ENCODE measurements at regions not wholly inside any gene's neighbourhood (a gene's known extent, or its start where the extent isn't known, plus 50 kb on each side); places are given as distances from the start of the nearest gene placed in this dataset.

GRCh38 chr3:178146406-178146831, 389.8 kb upstream of the KCNMB2 start:
- no peak for DNase-seq

- DNase-seq, result no peak
These were observed 389.2 kb upstream of the KCNMB2 start for GRCh38 chr3:178147001-178147400.

- DNase-seq, result no peak
These were observed 384.0 kb upstream of the KCNMB2 start for GRCh38 chr3:178152031-178152806.

- DNase-seq, result no peak
These were observed 383.2 kb upstream of the KCNMB2 start for GRCh38 chr3:178152988-178153387.

GRCh38 chr3:178155521-178155920, 380.7 kb upstream of the KCNMB2 start:
- no peak for DNase-seq

GRCh38 chr3:178156301-178156700, 379.9 kb upstream of the KCNMB2 start:
- no peak for DNase-seq

- DNase-seq, result no peak
These were observed 376.5 kb upstream of the KCNMB2 start for GRCh38 chr3:178159691-178160220.

- peak; percentile 19 for DNase-seq
These were observed 366.8 kb upstream of the KCNMB2 start for GRCh38 chr3:178169421-178169820.

GRCh38 chr3:178170698-178171535, 365.3 kb upstream of the KCNMB2 start:
- DNase-seq, result peak; percentile 95

GRCh38 chr3:178172121-178172520, 364.1 kb upstream of the KCNMB2 start:
- DNase-seq, result no peak

GRCh38 chr3:178174201-178174915, 361.9 kb upstream of the KCNMB2 start:
- no peak for DNase-seq

- DNase-seq, result no peak
These were observed 355.1 kb upstream of the KCNMB2 start for GRCh38 chr3:178181088-178181487.

GRCh38 chr3:178181784-178182183, 354.5 kb upstream of the KCNMB2 start:
- DNase-seq, result no peak

- DNase-seq, result peak; percentile 19
These were observed 353.9 kb upstream of the KCNMB2 start for GRCh38 chr3:178182337-178182779.

GRCh38 chr3:178184833-178185232, 351.4 kb upstream of the KCNMB2 start:
- no peak for DNase-seq

- DNase-seq, result no peak
These were observed 349.6 kb upstream of the KCNMB2 start for GRCh38 chr3:178186666-178187065.

GRCh38 chr3:178189854-178190253, 346.4 kb upstream of the KCNMB2 start:
- no peak for DNase-seq

- no peak for DNase-seq
These were observed 342.4 kb upstream of the KCNMB2 start for GRCh38 chr3:178193846-178194245.

GRCh38 chr3:178194539-178194938, 341.7 kb upstream of the KCNMB2 start:
- no peak for DNase-seq

- DNase-seq, result peak; percentile 42
These were observed 340.4 kb upstream of the KCNMB2 start for GRCh38 chr3:178195824-178196223.

GRCh38 chr3:178198329-178198728, 337.9 kb upstream of the KCNMB2 start:
- DNase-seq, result no peak

GRCh38 chr3:178200316-178200715, 335.9 kb upstream of the KCNMB2 start:
- DNase-seq, result no peak

GRCh38 chr3:178201714-178202113, 334.5 kb upstream of the KCNMB2 start:
- no peak for DNase-seq
